Neural cell (in vitro differentiated cells): ENCODE measurements at regions not wholly inside any gene's neighbourhood (a gene's known extent, or its start where the extent isn't known, plus 50 kb on each side); places are given as distances from the start of the nearest gene placed in this dataset.

Experiments used
- H2AFZ ChIP-seq: fragments of 200-600, 300-800 bp; sonication (generic), shearing (Covaris generic); 2 replicates; pipeline ENCODE4 v1.6.0; 2014; ENCODE audit warnings: low read depth, mild to moderate bottlenecking, antibody characterized with exemption, low read length, moderate library complexity
- H3F3A ChIP-seq: fragments of 200-600 bp; shearing (Covaris generic); 2 replicates; pipeline ENCODE4 v1.6.1; 2016; ENCODE audit warnings: mild to moderate bottlenecking, moderate library complexity, mixed read lengths, antibody characterized with exemption, low read length; ENCODE audit not compliant: insufficient read depth, poor library complexity, severe bottlenecking
- H3K27ac ChIP-seq: fragments of 200-600, 300-800 bp; sonication (generic), shearing (Covaris generic); 2 replicates; pipeline ENCODE4 v1.5.1; 2014; ENCODE audit warnings: mild to moderate bottlenecking, low read length, moderate library complexity
- H3K27me3 ChIP-seq: fragments of 300-800, 200-600 bp; sonication (generic), shearing (Covaris generic); 2 replicates; pipeline ENCODE4 v1.6.0; 2014; ENCODE audit warnings: mild to moderate bottlenecking, low read depth, low read length, moderate library complexity; ENCODE audit not compliant: insufficient read depth
- H3K36me3 ChIP-seq: fragments of 300-800, 200-600 bp; sonication (generic), shearing (Covaris generic); 2 replicates; pipeline ENCODE4 v1.5.1; 2014; ENCODE audit warnings: mild to moderate bottlenecking, antibody characterized with exemption, low read length, moderate library complexity; ENCODE audit not compliant: insufficient read depth
- H3K4me2 ChIP-seq: fragments of 300-800, 200-600 bp; sonication (generic), shearing (Covaris generic); 2 replicates; pipeline ENCODE4 v1.6.0; 2014; ENCODE audit warnings: mild to moderate bottlenecking, low read length
- H3K4me3 ChIP-seq: fragments of 300-800, 200-600 bp; sonication (generic), shearing (Covaris generic); 2 replicates; pipeline ENCODE4 v1.5.1; 2014; ENCODE audit warnings: mild to moderate bottlenecking, low read length, moderate library complexity
- H3K79me2 ChIP-seq: fragments of 200-600 bp; shearing (Covaris generic); replicated peaks from 2 replicates; pipeline ENCODE4 v1.6.0; 2014; ENCODE audit warnings: mild to moderate bottlenecking, low read length, moderate library complexity; ENCODE audit not compliant: insufficient read depth
- H3K9ac ChIP-seq: fragments of 300-800, 200-600 bp; sonication (generic), shearing (Covaris generic); 2 replicates; pipeline ENCODE4 v1.6.1; 2016; ENCODE audit warnings: mild to moderate bottlenecking, low read length, mixed read lengths
- H3K9me2 ChIP-seq: fragments of 200-600 bp; shearing (Covaris generic); 2 replicates; pipeline ENCODE4 v1.6.1; 2016; ENCODE audit warnings: mild to moderate bottlenecking, low read length, mixed read lengths; ENCODE audit not compliant: insufficient read depth
- H3K9me3 ChIP-seq: fragments of 200-600, 300-800 bp; sonication (generic), shearing (Covaris generic); 2 replicates; pipeline ENCODE4 v1.6.1; 2016; ENCODE audit warnings: mild to moderate bottlenecking, mixed run types, low read length, moderate library complexity, mixed read lengths
- H4K20me1 ChIP-seq: fragments of 200-600 bp; shearing (Covaris generic); 2 replicates; pipeline ENCODE4 v1.6.1; 2016; ENCODE audit warnings: mild to moderate bottlenecking, mixed run types; ENCODE audit not compliant: insufficient read depth
- EP300 ChIP-seq: fragments of 450-650 bp; conservative IDR thresholded peaks from 2 replicates; pipeline ENCODE4 v1.6.1; 2014; ENCODE audit warnings: antibody characterized with exemption, mild to moderate bottlenecking, moderate library complexity; ENCODE audit not compliant: poor library complexity, severe bottlenecking
- EZH2 ChIP-seq: fragments of 200-600, 300-800 bp; shearing (Covaris generic), sonication (generic); IDR thresholded peaks from 2 replicates; pipeline ENCODE4 v1.6.1; 2014; ENCODE audit warnings: antibody characterized with exemption, low read length, borderline replicate concordance, mild to moderate bottlenecking; ENCODE audit not compliant: insufficient read depth, poor library complexity, severe bottlenecking
- MXI1 ChIP-seq: fragments of 450-650 bp; conservative IDR thresholded peaks from 2 replicates; pipeline ENCODE4 v1.6.1; 2014; ENCODE audit warnings: antibody characterized with exemption, mild to moderate bottlenecking; ENCODE audit not compliant: poor library complexity, severe bottlenecking
- POLR2AphosphoS5 ChIP-seq: IDR thresholded peaks from 2 replicates; pipeline ENCODE4 v1.6.1; 2012
- RAD21 ChIP-seq: fragments of 450-650 bp; conservative IDR thresholded peaks from 2 replicates; pipeline ENCODE4 v1.6.1; 2014; ENCODE audit warnings: antibody characterized with exemption, mild to moderate bottlenecking, moderate library complexity
- SMC3 ChIP-seq: fragments of 450-650 bp; conservative IDR thresholded peaks from 2 replicates; pipeline ENCODE4 v1.6.1; 2014; ENCODE audit warnings: antibody characterized with exemption, mild to moderate bottlenecking, moderate library complexity; ENCODE audit not compliant: poor library complexity
- TAF1 ChIP-seq: IDR thresholded peaks from 2 replicates; pipeline ENCODE4 v1.6.1; 2012; ENCODE audit warnings: low read depth
- TF ChIP-seq, protein P1 (sequence below): fragments of 450-650 bp; IDR thresholded peaks from 2 replicates; pipeline ENCODE4 v1.5.1; 2014; ENCODE audit warnings: antibody characterized with exemption, mild to moderate bottlenecking, moderate library complexity; ENCODE audit not compliant: poor library complexity, severe bottlenecking
- TF ChIP-seq, protein P2 (sequence below): IDR thresholded peaks from 2 replicates; pipeline ENCODE4 v1.6.1; 2012; ENCODE audit warnings: borderline replicate concordance

DNA sequence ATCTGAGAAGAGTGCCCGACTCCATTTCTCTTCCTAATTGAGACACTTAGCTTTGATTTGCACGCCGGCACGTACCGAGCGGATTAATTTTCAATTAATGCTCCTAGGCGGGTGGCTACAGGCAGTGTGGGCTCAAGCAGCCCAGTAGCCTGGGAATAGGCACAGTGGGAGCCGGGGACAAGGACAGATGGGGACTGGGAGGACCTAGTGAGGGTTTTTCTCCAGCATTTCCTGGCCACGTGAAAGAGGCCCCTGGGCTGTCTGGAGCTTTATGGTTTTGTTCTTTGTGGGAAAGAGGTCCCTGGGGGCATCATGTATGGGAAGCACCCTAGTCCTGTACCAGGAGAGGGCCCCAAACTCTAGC, 78.6 kb upstream of the CSF3R start:
- Histone ChIP-seq H2AFZ (no peak overlapping the region), H3K9ac (no peak overlapping the region), H3K4me2 (no peak overlapping the region), H3K36me3 (no peaks in the 10 kb centered on the region), H3K9me3 (no peaks in the 10 kb centered on the region), H3K27me3 (no peaks in the 10 kb centered on the region), H4K20me1 (no peaks in the 10 kb centered on the region), H3K9me2 (no peaks in the 10 kb centered on the region), H3K27ac (no peak overlapping the region), H3K4me3 (no peak overlapping the region), H3F3A (no peaks in the 10 kb centered on the region), H3K79me2 (no peaks in the 10 kb centered on the region)
- TF ChIP-seq MXI1 (no peak), EP300 (no peak), TAF1 (no peak), POLR2AphosphoS5 (no peak), EZH2 (no peak), RAD21 (no peak), SMC3 (no peak)
- TF ChIP-seq, protein P1, sequence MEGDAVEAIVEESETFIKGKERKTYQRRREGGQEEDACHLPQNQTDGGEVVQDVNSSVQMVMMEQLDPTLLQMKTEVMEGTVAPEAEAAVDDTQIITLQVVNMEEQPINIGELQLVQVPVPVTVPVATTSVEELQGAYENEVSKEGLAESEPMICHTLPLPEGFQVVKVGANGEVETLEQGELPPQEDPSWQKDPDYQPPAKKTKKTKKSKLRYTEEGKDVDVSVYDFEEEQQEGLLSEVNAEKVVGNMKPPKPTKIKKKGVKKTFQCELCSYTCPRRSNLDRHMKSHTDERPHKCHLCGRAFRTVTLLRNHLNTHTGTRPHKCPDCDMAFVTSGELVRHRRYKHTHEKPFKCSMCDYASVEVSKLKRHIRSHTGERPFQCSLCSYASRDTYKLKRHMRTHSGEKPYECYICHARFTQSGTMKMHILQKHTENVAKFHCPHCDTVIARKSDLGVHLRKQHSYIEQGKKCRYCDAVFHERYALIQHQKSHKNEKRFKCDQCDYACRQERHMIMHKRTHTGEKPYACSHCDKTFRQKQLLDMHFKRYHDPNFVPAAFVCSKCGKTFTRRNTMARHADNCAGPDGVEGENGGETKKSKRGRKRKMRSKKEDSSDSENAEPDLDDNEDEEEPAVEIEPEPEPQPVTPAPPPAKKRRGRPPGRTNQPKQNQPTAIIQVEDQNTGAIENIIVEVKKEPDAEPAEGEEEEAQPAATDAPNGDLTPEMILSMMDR: no peak
- TF ChIP-seq, protein P2, sequence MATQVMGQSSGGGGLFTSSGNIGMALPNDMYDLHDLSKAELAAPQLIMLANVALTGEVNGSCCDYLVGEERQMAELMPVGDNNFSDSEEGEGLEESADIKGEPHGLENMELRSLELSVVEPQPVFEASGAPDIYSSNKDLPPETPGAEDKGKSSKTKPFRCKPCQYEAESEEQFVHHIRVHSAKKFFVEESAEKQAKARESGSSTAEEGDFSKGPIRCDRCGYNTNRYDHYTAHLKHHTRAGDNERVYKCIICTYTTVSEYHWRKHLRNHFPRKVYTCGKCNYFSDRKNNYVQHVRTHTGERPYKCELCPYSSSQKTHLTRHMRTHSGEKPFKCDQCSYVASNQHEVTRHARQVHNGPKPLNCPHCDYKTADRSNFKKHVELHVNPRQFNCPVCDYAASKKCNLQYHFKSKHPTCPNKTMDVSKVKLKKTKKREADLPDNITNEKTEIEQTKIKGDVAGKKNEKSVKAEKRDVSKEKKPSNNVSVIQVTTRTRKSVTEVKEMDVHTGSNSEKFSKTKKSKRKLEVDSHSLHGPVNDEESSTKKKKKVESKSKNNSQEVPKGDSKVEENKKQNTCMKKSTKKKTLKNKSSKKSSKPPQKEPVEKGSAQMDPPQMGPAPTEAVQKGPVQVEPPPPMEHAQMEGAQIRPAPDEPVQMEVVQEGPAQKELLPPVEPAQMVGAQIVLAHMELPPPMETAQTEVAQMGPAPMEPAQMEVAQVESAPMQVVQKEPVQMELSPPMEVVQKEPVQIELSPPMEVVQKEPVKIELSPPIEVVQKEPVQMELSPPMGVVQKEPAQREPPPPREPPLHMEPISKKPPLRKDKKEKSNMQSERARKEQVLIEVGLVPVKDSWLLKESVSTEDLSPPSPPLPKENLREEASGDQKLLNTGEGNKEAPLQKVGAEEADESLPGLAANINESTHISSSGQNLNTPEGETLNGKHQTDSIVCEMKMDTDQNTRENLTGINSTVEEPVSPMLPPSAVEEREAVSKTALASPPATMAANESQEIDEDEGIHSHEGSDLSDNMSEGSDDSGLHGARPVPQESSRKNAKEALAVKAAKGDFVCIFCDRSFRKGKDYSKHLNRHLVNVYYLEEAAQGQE: no peak

DNA sequence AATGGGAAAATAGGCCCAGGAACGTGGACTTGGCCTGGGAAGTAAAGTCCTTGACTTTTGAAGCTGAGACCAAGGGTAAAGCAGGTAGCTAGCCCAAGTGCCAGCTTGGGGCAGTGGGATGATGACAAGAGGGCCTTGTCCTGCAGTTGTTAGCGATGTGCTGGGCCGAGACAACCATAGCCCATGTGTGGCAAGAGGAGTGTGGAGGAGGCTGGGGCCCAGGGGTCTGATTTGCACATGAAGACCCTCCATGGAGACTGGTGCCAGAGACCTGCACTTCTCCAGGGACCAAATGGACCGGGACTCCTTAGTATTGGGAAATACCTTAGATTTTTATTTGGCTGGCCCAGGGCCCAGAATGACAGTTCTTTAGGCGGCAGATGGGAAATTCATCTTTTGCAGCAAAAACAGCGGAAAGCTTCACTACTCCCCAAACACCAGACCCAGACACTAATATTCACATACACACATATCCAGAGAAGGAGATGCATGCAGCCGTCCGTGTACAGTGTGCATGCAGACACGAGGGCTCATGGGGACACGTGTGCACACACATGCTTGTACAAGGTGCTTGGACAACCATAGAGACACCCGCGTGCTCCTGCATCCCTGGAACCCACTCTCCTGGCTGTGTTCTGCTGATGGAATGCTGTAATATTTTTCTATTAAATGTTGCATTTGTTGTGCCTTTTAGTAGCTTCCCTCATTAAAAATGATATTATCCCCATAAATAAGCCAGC, 78.1 kb upstream of the CSF3R start:
- H3K4me2 ChIP-seq: no peak overlapping the region
- H3F3A ChIP-seq: no peaks in the 10 kb centered on the region
- no peak overlapping the region for H3K9ac ChIP-seq
- H2AFZ ChIP-seq: no peak overlapping the region
- no peaks in the 10 kb centered on the region for H3K9me2 ChIP-seq
- H3K9me3 ChIP-seq: no peaks in the 10 kb centered on the region
- no peaks in the 10 kb centered on the region for H3K79me2 ChIP-seq
- H3K4me3 ChIP-seq: no peak overlapping the region
- no peaks in the 10 kb centered on the region for H4K20me1 ChIP-seq
- TF ChIP-seq RAD21 (no peak), MXI1 (no peak), SMC3 (no peak), EP300 (no peak), TAF1 (no peak), POLR2AphosphoS5 (no peak), EZH2 (no peak)
- TF ChIP-seq, protein P1: no peak
- TF ChIP-seq, protein P2: no peak
- H3K27ac ChIP-seq: no peak overlapping the region
- no peaks in the 10 kb centered on the region for H3K27me3 ChIP-seq
- no peaks in the 10 kb centered on the region for H3K36me3 ChIP-seq
